K562 (cell line): ENCODE measurements at regions not wholly inside any gene's neighbourhood (a gene's known extent, or its start where the extent isn't known, plus 50 kb on each side); places are given as distances from the start of the nearest gene placed in this dataset.

Experiments
- ATAC-seq: fragments of 200-7000 bp; cut with Tn5 transposase; 3 replicates; pipeline ENCODE4 v1.9.1; 2020; ENCODE audit warnings: moderate library complexity
- BruUV-seq: library from RNA; stranded (reverse); fragments of 400-500 nt; replicated peaks from 2 replicates; lab custom pipeline; 2021; lab: Mats Ljungman, UMichigan
- CTCF ChIA-PET: fragments of 300-600 bp; formaldehyde crosslinking; extraction: SDS; loops from one replicate; lab custom pipeline; 2021; ENCODE audit warnings: low intra/inter-chr PET ratio; lab: Yijun Ruan, JAX
- POLR2A ChIA-PET: fragments of 300-600, 350-650 bp; sonication (Branson Sonifier 250); formaldehyde crosslinking; extraction: SDS; loops from one replicate; lab custom pipeline; 2021; ENCODE audit warnings: antibody characterized with exemption, inconsistent platforms; lab: Yijun Ruan, JAX
- DNase-seq, 4 experiments: peaks; one replicate each; pipeline versions ENCODE4 v3.0.0 to v3.0.0-alpha.2; 2011 to 2018; ENCODE audit warnings: low spot score in 3 of 4, mixed read lengths in 3 of 4; ENCODE audit errors: extremely low read depth in 1 of 4
- FAIRE-seq: peaks from 2 replicates; lab custom pipeline; 2011; peaks lifted over from hg19 to GRCh38; lab: Jason Lieb, UNC
- H2AFZ ChIP-seq: 2 replicates; pipeline ENCODE4 v1.6.0; 2011; ENCODE audit warnings: low read depth, low read length, control low read depth, inconsistent platforms
- H3K27ac ChIP-seq: fragments of 200-600 bp; 3 replicates; pipeline ENCODE4 v1.8.0; 2011; ENCODE audit warnings: low read depth, mild to moderate bottlenecking, control low read depth, inconsistent platforms, low read length, moderate library complexity, mixed read lengths; ENCODE audit errors: extremely low read depth
- H3K27me3 ChIP-seq, 2 experiments: fragments of 300-600 bp in 1 of 2; 2 replicates in 1 of 2; 3 replicates in 1 of 2; pipeline versions ENCODE4 v1.6.0 to v1.8.0; 2011; ENCODE audit warnings: inconsistent platforms in 2 of 2, low read length in 2 of 2, mild to moderate bottlenecking in 1 of 2, mixed read lengths in 1 of 2, moderate library complexity in 1 of 2; ENCODE audit not compliant: control insufficient read depth in 2 of 2, insufficient read depth in 2 of 2
- H3K36me3 ChIP-seq: fragments of 300-600 bp; 3 replicates; pipeline ENCODE4 v1.8.0; 2011; ENCODE audit warnings: mild to moderate bottlenecking, low read length, inconsistent platforms; ENCODE audit not compliant: control insufficient read depth, insufficient read depth
- H3K4me1 ChIP-seq, 2 experiments: fragments of 200-600 bp in 1 of 2; replicated peaks in 1 of 2; 2 replicates in 1 of 2; 3 replicates in 1 of 2; pipeline versions ENCODE4 v1.5.1 to v1.8.0; 2011; ENCODE audit warnings: inconsistent platforms in 2 of 2, low read length in 2 of 2, mild to moderate bottlenecking in 1 of 2, mixed read lengths in 1 of 2, moderate library complexity in 1 of 2; ENCODE audit not compliant: control insufficient read depth in 2 of 2, insufficient read depth in 2 of 2
- H3K4me2 ChIP-seq: 2 replicates; pipeline ENCODE4 v1.6.1; 2011; ENCODE audit warnings: low read length, control low read depth, inconsistent platforms, mixed read lengths; ENCODE audit not compliant: insufficient read depth
- H3K4me3 ChIP-seq: fragments of 200-600 bp; sonication (generic), shearing (Covaris generic); 2 replicates; pipeline ENCODE4 v1.5.1; 2016; ENCODE audit warnings: control low read depth, inconsistent platforms
- H3K79me2 ChIP-seq: fragments of 200-600 bp; 3 replicates; pipeline ENCODE4 v1.8.0; 2011; ENCODE audit warnings: low read length, inconsistent platforms; ENCODE audit not compliant: control insufficient read depth, insufficient read depth
- H3K9ac ChIP-seq, 2 experiments: 2 replicates each; pipeline versions ENCODE4 v1.6.0 to v1.6.1; 2011; ENCODE audit warnings: low read depth in 2 of 2, low read length in 2 of 2, control low read depth in 1 of 2, inconsistent platforms in 1 of 2, mild to moderate bottlenecking in 1 of 2, mixed read lengths in 1 of 2; ENCODE audit not compliant: insufficient read depth in 1 of 2
- H3K9me1 ChIP-seq: one replicate; pipeline ENCODE4 v1.6.0; 2011; ENCODE audit warnings: inconsistent platforms, mild to moderate bottlenecking, low read length, moderate library complexity; ENCODE audit not compliant: control insufficient read depth, insufficient read depth
- H3K9me3 ChIP-seq: replicated peaks from 2 replicates; pipeline ENCODE4 v1.5.1; 2011; ENCODE audit warnings: low read depth, low read length, inconsistent platforms; ENCODE audit not compliant: control insufficient read depth, insufficient read depth
- H4K20me1 ChIP-seq: replicated peaks from 2 replicates; pipeline ENCODE4 v1.6.1; 2011; ENCODE audit warnings: low read length, inconsistent platforms, mixed read lengths; ENCODE audit not compliant: control insufficient read depth, insufficient read depth
- ARNT ChIP-seq, 2 experiments: fragments of 450-650 bp; IDR thresholded peaks; 2 replicates each; pipeline ENCODE4 v1.6.1; 2016; ENCODE audit warnings: mild to moderate bottlenecking in 1 of 2
- EP300 ChIP-seq: IDR thresholded peaks from 2 replicates; pipeline ENCODE4 v1.6.1; 2012; ENCODE audit warnings: low read length, improper control_type of control experiment
- FOSL1 ChIP-seq: fragments of 200-800 bp; sonication (Bioruptor generic); conservative IDR thresholded peaks from 2 replicates; pipeline ENCODE4 v1.6.1; 2016; ENCODE audit warnings: missing genetic modification characterization, missing compliant biosample characterization
- KDM5B ChIP-seq: fragments of 200-600 bp; sonication (generic); IDR thresholded peaks from 2 replicates; pipeline ENCODE4 v1.6.1; 2012; ENCODE audit warnings: low read depth, mild to moderate bottlenecking, moderate library complexity, low read length, control low read depth, inconsistent platforms; ENCODE audit not compliant: insufficient replicate concordance
- MXI1 ChIP-seq: IDR thresholded peaks from 2 replicates; pipeline ENCODE4 v1.6.1; 2011; ENCODE audit warnings: low read depth, mild to moderate bottlenecking, improper control_type of control experiment, low read length
- POLR3G ChIP-seq: IDR thresholded peaks from 2 replicates; pipeline ENCODE4 v1.6.1; 2011; ENCODE audit not compliant: insufficient read length, insufficient replicate concordance; ENCODE audit errors: extremely low read depth
- RBM17 ChIP-seq: fragments of 200-400 bp; formaldehyde crosslinking; IDR thresholded peaks from 2 replicates; pipeline ENCODE4 v1.6.1; 2017; ENCODE audit warnings: low read depth, mild to moderate bottlenecking, low read length, borderline replicate concordance
- TCFL5 ChIP-seq: fragments of 250-450 bp; sonication (Bioruptor Pico); conservative IDR thresholded peaks from 2 replicates; pipeline ENCODE4 v1.6.1; 2021; ENCODE audit warnings: mild to moderate bottlenecking, moderate library complexity, matching md5 sums
- TEAD4 ChIP-seq, 2 experiments: sonication (generic) in 1 of 2; formaldehyde crosslinking in 1 of 2; IDR thresholded peaks; 2 replicates each; pipeline versions ENCODE4 v1.6.1 to v1.8.0; 2012 to 2022; ENCODE audit warnings: borderline replicate concordance in 1 of 2, inconsistent platforms in 1 of 2, low read length in 1 of 2, mild to moderate bottlenecking in 1 of 2, missing genetic modification reagents in 1 of 2
- ZSCAN29 ChIP-seq: fragments of 450-650 bp; IDR thresholded peaks from 2 replicates; pipeline ENCODE4 v1.6.1; 2017
- WGBS: fragments of 100-300 bp; shearing (Covaris generic); methylation state at CpG from one replicate; pipeline ENCODE4 v1.1.6; 2016; ENCODE audit warnings: low coverage, mixed read lengths; ENCODE audit not compliant: insufficient coverage; ENCODE audit errors: missing lambda C conversion rate; 5-methylcytosine and 5-hydroxymethylcytosine counted together
- in situ Hi-C: fragments of 300-500 bp; cut with MboI; formaldehyde crosslinking; loops from 4 replicates; pipeline ENCODE4 v1.15.0; 2018; ENCODE audit warnings: inconsistent platforms, mixed read lengths
- intact Hi-C: fragments of 100-400 bp; cut with micrococcal nuclease; formaldehyde crosslinking; loops from 2 replicates; pipeline ENCODE4 v1.14.2; 2022
- TF ChIP-seq, protein P1 (sequence below): sonication (generic); formaldehyde crosslinking; IDR thresholded peaks from 2 replicates; pipeline ENCODE4 v1.8.1; 2023; ENCODE audit warnings: mild to moderate bottlenecking, missing genetic modification reagents, moderate library complexity
- TF ChIP-seq, protein P2 (sequence below): fragments of 450-650 bp; IDR thresholded peaks from 2 replicates; pipeline ENCODE4 v1.6.1; 2016; ENCODE audit warnings: missing biosample characterization, missing genetic modification characterization
- TF ChIP-seq, protein P3 (sequence below), 2 experiments: IDR thresholded peaks in 1 of 2; conservative IDR thresholded peaks in 1 of 2; 2 replicates each; pipeline ENCODE4 v1.6.1; 2016; ENCODE audit warnings: low read depth in 2 of 2, mild to moderate bottlenecking in 1 of 2, missing compliant biosample characterization in 1 of 2, missing genetic modification characterization in 1 of 2, moderate library complexity in 1 of 2
- TF ChIP-seq, protein P4 (sequence below): fragments of 450-650 bp; formaldehyde crosslinking; IDR thresholded peaks from 2 replicates; pipeline ENCODE4 v1.4.0; 2020; ENCODE audit warnings: mild to moderate bottlenecking

DNA sequence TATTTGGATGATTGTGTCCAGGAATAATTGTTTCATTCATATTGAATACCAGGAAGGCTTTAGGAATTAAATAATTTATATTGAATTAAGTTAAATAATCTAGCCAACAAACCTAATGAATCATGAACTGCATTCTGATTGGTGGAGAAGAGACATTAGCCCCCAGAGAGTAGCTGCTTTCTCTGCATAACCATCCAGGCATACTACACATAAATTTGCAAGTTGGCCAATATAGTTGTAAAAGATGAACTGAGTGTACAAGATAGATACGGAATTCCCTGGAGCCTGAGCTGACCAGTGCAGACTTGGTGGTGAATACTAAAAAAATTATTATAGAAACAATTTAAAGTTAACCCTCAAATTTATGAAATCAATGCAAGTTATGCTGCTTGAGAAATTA, 311.8 kb upstream of the KIF2A start (continued):
- TF ChIP-seq, protein P1, sequence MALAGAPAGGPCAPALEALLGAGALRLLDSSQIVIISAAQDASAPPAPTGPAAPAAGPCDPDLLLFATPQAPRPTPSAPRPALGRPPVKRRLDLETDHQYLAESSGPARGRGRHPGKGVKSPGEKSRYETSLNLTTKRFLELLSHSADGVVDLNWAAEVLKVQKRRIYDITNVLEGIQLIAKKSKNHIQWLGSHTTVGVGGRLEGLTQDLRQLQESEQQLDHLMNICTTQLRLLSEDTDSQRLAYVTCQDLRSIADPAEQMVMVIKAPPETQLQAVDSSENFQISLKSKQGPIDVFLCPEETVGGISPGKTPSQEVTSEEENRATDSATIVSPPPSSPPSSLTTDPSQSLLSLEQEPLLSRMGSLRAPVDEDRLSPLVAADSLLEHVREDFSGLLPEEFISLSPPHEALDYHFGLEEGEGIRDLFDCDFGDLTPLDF (CRISPR knock-in tag) = no peak

DNA sequence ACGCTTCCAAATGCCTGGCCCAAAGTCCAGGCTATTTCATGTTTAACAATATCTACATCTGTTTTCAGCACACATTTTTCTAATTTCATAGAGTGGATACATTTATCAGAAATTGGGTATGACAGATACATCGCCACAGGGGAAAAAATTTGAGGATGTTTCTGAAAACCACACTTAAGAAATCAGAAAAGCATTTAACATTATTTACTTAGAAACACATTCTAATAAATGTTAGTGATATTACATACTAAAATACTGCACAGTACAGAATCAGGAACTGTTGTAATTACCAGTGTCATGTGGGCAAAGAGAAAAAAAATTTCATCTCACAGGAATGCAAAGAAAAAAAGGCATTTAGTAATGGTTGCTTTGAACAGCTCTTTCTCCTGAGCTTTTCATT, 310.5 kb upstream of the KIF2A start:
- POLR2A ChIA-PET = interaction anchor here (0.8 kb wide), 1 partner anchor 88 kb away, joined by 4 read pairs; no protein-coding TSS in a partner anchor
- Histone ChIP-seq H3K9ac (no peak overlapping the region), H3K4me1 (no peaks in the 10 kb centered on the region), H3K27me3 (no peaks in the 10 kb centered on the region), H3K9me1 (no peaks in the 10 kb centered on the region), H3K36me3 (no peaks in the 10 kb centered on the region), H2AFZ (no peak overlapping the region), H3K27ac (no peak overlapping the region), H3K4me3 (no peak overlapping the region), H3K4me2 (no peak overlapping the region), H3K79me2 (no peaks in the 10 kb centered on the region), H3K9me3 (no peaks in the 10 kb centered on the region), H4K20me1 (no peaks in the 10 kb centered on the region)
- no peak for ATAC-seq
- in situ Hi-C loops (no loop called here), intact Hi-C loops (no loop called here)
- 0% methylated on average over 2 of the region's 2 CpGs for WGBS
- no TSS peak for BruUV-seq
- FAIRE-seq = no peak
- CTCF ChIA-PET = no interaction called here
- no peak for DNase-seq
- TF ChIP-seq MXI1 (no peak), TCFL5 (CRISPR knock-in tag) (no peak), ARNT (IDR thresholded peaks at IDR 0.05) (no peak), RBM17 (no peak), FOSL1 (no peak), POLR3G (no peak), TEAD4 (IDR thresholded peaks at IDR 0.05; ENCODE audit: low read length) (no peak), TEAD4 (CRISPR knock-in tag; IDR thresholded peaks at IDR 0.05; ENCODE audit: borderline replicate concordance) (no peak), KDM5B (no peak), EP300 (no peak), ZSCAN29 (no peak)
- TF ChIP-seq, protein P2, sequence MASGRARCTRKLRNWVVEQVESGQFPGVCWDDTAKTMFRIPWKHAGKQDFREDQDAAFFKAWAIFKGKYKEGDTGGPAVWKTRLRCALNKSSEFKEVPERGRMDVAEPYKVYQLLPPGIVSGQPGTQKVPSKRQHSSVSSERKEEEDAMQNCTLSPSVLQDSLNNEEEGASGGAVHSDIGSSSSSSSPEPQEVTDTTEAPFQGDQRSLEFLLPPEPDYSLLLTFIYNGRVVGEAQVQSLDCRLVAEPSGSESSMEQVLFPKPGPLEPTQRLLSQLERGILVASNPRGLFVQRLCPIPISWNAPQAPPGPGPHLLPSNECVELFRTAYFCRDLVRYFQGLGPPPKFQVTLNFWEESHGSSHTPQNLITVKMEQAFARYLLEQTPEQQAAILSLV (tag) = no peak
- TF ChIP-seq, protein P3, sequence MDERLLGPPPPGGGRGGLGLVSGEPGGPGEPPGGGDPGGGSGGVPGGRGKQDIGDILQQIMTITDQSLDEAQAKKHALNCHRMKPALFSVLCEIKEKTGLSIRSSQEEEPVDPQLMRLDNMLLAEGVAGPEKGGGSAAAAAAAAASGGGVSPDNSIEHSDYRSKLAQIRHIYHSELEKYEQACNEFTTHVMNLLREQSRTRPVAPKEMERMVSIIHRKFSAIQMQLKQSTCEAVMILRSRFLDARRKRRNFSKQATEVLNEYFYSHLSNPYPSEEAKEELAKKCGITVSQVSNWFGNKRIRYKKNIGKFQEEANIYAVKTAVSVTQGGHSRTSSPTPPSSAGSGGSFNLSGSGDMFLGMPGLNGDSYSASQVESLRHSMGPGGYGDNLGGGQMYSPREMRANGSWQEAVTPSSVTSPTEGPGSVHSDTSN (CRISPR knock-in tag; IDR thresholded peaks at IDR 0.05; ENCODE audit: low read depth) = no peak
- TF ChIP-seq, protein P3 (tag; conservative IDR thresholded peaks at IDR 0.05; ENCODE audit: low read depth) = no peak
- TF ChIP-seq, protein P4, sequence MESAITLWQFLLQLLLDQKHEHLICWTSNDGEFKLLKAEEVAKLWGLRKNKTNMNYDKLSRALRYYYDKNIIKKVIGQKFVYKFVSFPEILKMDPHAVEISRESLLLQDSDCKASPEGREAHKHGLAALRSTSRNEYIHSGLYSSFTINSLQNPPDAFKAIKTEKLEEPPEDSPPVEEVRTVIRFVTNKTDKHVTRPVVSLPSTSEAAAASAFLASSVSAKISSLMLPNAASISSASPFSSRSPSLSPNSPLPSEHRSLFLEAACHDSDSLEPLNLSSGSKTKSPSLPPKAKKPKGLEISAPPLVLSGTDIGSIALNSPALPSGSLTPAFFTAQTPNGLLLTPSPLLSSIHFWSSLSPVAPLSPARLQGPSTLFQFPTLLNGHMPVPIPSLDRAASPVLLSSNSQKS (CRISPR knock-in tag) = no peak
